ENCODE measurements at regions not wholly inside any gene's neighbourhood (a gene's known extent, or its start where the extent isn't known, plus 50 kb on each side); places are given as distances from the start of the nearest gene placed in this dataset.

DNA sequence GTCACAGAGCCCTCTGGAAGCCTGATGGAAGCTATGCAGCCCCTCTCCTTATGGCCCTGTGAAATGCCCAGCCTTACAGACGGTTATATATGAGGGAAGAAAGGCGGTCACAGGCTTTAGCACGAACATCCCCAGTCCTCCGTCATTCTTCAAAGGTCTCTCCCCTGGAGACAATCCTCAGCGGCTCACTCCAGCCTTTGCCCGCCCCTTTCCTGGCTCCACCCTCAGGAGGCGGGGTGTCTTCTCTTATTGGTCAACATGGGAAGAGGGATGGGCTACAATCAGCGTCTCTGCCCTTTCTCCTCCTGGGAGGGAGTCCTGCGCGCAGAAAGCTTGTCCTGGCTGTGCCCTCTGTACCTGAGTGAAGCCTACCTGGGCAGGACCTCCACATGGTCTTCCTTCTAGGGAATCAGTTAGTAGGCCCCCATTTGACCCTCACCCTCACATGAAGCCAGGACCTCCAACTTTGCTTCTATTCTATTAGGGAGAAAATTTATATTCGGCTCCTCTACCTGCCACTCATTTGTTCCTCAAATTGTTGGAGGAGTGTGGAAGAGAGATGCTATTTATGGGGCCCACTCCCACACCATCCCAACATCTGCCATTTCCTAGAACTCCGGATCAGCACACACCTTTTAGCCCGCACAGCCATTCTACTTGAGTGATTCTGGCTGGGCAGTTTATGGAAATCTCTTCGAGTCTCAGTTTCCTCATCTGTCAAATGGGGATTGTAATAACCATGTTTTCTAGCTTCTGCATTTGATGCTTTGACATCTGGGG lies 112.9 kb upstream of the SLC6A11 start:
- no peak for DNase-seq (ENCODE audit: low read depth, low spot score)
- no peak overlapping the region for H3K27ac ChIP-seq
- H3K36me3 ChIP-seq (ENCODE audit: insufficient read depth, low read length): no peaks in the 10 kb centered on the region
- no peak overlapping the region for H3K4me3 ChIP-seq
- H3K9ac ChIP-seq (ENCODE audit: insufficient read length): no peak overlapping the region
- no peaks in the 10 kb centered on the region for H3K9me3 ChIP-seq (ENCODE audit: low read depth, low read length)
- no peak for TF ChIP-seq FOXP2 (optimal IDR thresholded peaks at IDR 0.05; ENCODE audit: control extremely low read depth, extremely low read length, insufficient read depth)
- TF ChIP-seq POLR2AphosphoS5 (IDR thresholded peaks at IDR 0.05; ENCODE audit: borderline replicate concordance, low read depth, low read length): no peak
- no peak for TF ChIP-seq EZH2 (IDR thresholded peaks at IDR 0.05)

DNA sequence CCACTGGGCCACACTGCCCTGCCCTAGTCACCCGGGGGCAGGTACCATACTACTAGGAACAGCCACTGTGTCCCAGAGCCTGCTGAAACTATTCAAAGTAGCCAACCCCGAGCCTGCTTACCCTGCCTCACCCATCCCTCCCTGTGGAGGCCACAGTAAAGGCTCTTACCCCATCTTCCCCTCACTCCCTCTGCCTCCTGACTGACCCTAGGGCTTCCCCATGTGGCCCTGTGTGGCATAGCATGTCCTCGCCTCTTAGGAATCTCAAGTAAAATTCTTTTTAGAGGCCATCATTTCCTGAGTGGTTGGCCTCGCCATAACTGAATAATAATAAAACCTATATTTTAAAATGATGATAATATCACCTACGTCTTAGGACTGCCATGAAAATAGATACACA lies 112.2 kb upstream of the SLC6A11 start:
- TF ChIP-seq FOXP2 (optimal IDR thresholded peaks at IDR 0.05; ENCODE audit: control extremely low read depth, extremely low read length, insufficient read depth): no peak
- no peak for TF ChIP-seq POLR2AphosphoS5 (IDR thresholded peaks at IDR 0.05; ENCODE audit: borderline replicate concordance, low read depth, low read length)
- no peak for TF ChIP-seq EZH2 (IDR thresholded peaks at IDR 0.05)
- Histone ChIP-seq H3K4me3 (no peak overlapping the region), H3K36me3 (ENCODE audit: insufficient read depth, low read length) (no peaks in the 10 kb centered on the region), H3K9ac (ENCODE audit: insufficient read length) (no peak overlapping the region), H3K27ac (no peak overlapping the region), H3K9me3 (ENCODE audit: low read depth, low read length) (no peaks in the 10 kb centered on the region)
- no peak for DNase-seq (ENCODE audit: low read depth, low spot score)

DNA sequence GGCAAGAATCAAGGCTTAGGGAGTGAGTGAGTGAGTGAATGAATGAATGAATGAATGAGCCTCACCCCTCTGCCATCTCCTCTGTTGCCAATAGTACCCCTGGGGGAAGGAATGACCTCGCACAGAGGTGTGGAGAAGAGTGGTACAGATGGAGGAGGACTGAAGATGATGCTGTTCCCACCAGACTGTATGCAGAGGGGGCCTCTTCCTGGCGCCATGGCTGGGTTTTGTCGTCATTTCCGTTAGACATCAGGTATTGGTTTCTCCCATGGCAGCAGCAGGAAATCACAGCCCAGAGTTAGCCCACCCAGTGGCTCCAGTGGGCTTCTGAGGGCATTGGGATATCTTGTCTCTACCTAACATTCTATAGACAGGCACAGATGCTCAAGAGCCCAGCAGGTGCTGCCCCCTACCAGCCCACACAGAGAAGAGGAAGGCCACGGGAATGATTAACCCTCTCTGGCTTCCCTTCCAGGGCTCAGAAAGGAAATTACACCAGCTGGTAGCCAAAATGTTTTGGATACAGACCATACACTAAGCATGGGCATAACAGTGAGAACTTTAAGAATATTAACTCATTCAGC lies 109.8 kb upstream of the SLC6A11 start:
- H3K4me3 ChIP-seq: no peak overlapping the region
- no peaks in the 10 kb centered on the region for H3K36me3 ChIP-seq (ENCODE audit: insufficient read depth, low read length)
- H3K27ac ChIP-seq: no peak overlapping the region
- TF ChIP-seq EZH2 (IDR thresholded peaks at IDR 0.05) (no peak), FOXP2 (optimal IDR thresholded peaks at IDR 0.05; ENCODE audit: control extremely low read depth, extremely low read length, insufficient read depth) (no peak), POLR2AphosphoS5 (IDR thresholded peaks at IDR 0.05; ENCODE audit: borderline replicate concordance, low read depth, low read length) (no peak)
- H3K9ac ChIP-seq (ENCODE audit: insufficient read length): no peak overlapping the region
- H3K9me3 ChIP-seq (ENCODE audit: low read depth, low read length): no peaks in the 10 kb centered on the region
- DNase-seq (ENCODE audit: low read depth, low spot score): no peak

DNA sequence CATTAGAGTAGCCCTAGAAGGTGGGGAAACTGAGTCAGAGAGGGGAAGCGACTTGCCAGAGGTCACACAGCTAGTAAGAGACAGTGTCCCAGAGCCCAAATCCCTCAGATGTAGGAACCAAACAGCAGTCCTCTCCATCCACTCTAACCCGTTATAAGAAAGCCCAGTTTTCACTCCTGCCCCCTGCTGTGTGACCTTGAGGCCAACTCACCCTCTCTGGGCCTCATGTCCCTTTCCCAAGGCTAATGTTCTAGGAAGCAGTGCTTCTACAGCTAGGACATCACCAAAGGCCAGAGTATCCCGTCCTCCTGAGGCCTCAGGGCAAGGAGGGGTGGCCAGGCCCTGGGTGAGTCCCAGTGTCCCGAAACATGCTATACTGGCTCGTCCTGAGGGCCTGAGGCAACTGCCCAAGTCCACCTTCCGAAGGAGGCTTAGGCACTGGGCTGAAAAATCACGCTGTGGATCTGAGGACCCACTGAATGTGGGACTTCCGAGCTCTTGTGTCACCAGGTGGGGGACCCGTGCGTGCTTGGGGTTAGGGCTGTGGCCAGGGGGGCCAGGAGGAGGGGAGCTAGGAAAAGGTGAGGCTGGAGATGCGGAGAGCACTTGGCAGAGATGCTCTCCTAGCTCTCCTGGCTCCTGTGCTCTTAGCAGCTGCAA lies 109.2 kb upstream of the SLC6A11 start:
- Histone ChIP-seq H3K9ac (ENCODE audit: insufficient read length) (no peak overlapping the region), H3K27ac (no peak overlapping the region), H3K9me3 (ENCODE audit: low read depth, low read length) (no peaks in the 10 kb centered on the region), H3K4me3 (no peak overlapping the region), H3K36me3 (ENCODE audit: insufficient read depth, low read length) (no peaks in the 10 kb centered on the region)
- no peak for DNase-seq (ENCODE audit: low read depth, low spot score)
- TF ChIP-seq EZH2 (IDR thresholded peaks at IDR 0.05) (no peak), POLR2AphosphoS5 (IDR thresholded peaks at IDR 0.05; ENCODE audit: borderline replicate concordance, low read depth, low read length) (no peak), FOXP2 (optimal IDR thresholded peaks at IDR 0.05; ENCODE audit: control extremely low read depth, extremely low read length, insufficient read depth) (no peak)

DNA sequence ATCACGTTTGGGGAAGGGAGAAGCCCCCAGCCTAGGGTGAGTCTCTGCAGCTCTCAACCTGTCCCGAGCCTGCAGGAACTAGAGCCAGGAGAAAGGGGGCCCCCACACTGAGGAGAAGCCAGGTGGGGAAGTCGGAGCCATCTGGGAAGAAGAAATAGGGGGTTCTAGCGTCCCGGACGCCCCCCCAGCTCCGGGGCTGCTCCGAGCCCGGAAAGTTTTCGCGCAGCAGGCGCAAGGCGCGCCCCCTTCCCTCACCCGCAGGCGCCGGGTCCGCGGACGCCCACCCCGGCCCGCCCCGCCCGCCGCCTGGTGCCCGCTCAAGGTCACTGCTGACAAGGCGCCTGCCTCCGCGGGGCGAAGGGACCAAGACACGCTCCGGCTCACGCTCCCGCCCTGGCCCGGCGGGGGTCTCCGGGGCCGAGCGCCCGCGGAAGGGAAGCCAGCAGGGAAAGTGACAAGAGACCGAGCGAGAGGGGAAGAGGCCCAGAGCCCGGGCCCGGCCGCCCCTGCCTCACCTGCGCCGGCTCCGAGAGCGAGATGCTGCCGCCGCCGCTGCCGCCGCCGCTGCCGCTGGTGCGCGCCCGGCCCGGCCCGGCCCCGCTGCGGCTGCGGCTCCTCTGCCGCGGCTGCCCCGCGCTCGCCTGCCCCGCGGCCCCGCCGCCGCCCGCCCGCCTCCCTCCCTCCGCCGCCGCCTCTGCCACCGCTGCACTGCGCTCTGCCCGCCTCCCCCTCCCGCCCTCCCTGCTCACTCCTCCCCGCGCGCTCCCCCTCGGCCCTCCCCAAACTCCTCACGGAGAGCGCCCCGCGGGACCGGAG lies 108.4 kb upstream of the SLC6A11 start:
- H3K36me3 ChIP-seq (ENCODE audit: insufficient read depth, low read length): no peaks in the 10 kb centered on the region
- H3K27ac ChIP-seq: no peak overlapping the region
- TF ChIP-seq POLR2AphosphoS5 (IDR thresholded peaks at IDR 0.05; ENCODE audit: borderline replicate concordance, low read depth, low read length) (no peak), EZH2 (IDR thresholded peaks at IDR 0.05) (no peak), FOXP2 (optimal IDR thresholded peaks at IDR 0.05; ENCODE audit: control extremely low read depth, extremely low read length, insufficient read depth) (no peak)
- no peak for DNase-seq (ENCODE audit: low read depth, low spot score)
- no peaks in the 10 kb centered on the region for H3K9me3 ChIP-seq (ENCODE audit: low read depth, low read length)
- H3K4me3 ChIP-seq: no peak overlapping the region
- H3K9ac ChIP-seq (ENCODE audit: insufficient read length): no peak overlapping the region

DNA sequence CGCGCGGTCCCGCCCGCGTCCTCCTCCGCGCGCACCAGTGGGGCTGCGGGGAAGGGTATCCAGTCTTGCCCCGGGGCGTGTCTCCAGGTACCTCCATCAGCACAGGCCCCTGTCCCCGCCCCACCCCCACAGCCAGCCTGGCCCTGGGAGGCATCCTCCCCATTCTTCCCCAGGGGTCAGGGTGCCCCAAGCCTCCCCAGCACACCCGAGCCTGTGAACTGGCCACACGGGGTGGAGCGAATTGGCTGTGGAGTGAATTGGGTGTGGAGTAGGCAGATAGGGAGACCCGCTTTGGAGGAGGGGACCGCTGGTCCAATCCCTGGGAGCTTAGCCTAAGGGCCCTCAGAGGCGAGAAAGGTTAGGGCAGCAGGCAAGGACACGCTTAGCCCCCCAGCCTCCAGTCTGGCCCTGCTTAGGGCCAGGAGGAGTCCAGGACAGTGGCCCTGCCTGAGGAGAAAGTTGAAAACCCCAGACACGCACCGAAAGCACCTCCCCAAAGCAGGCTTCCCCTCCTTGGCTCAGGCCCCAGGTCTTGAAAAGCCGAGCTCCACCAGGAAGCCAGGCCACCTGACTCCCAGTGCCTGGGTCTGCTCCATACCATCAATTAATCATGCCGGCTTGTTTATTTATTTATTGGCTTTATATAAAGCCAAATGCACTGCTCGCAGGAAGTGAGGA lies 107.7 kb upstream of the SLC6A11 start:
- TF ChIP-seq POLR2AphosphoS5 (IDR thresholded peaks at IDR 0.05; ENCODE audit: borderline replicate concordance, low read depth, low read length): no peak
- no peak overlapping the region for H3K4me3 ChIP-seq
- no peaks in the 10 kb centered on the region for H3K9me3 ChIP-seq (ENCODE audit: low read depth, low read length)
- no peaks in the 10 kb centered on the region for H3K36me3 ChIP-seq (ENCODE audit: insufficient read depth, low read length)
- no peak overlapping the region for H3K27ac ChIP-seq
- DNase-seq (ENCODE audit: low read depth, low spot score): no peak
- no peak overlapping the region for H3K9ac ChIP-seq (ENCODE audit: insufficient read length)

- H3K9me3 ChIP-seq (ENCODE audit: low read depth, low read length): no peaks in the 10 kb centered on the region
- no peaks in the 10 kb centered on the region for H3K36me3 ChIP-seq (ENCODE audit: insufficient read depth, low read length)
- H3K4me3 ChIP-seq: no peak overlapping the region
- H3K9ac ChIP-seq (ENCODE audit: insufficient read length): no peak overlapping the region
- H3K27ac ChIP-seq: no peak overlapping the region
- no peak for TF ChIP-seq FOXP2 (optimal IDR thresholded peaks at IDR 0.05; ENCODE audit: control extremely low read depth, extremely low read length, insufficient read depth)
- TF ChIP-seq POLR2AphosphoS5 (IDR thresholded peaks at IDR 0.05; ENCODE audit: borderline replicate concordance, low read depth, low read length): no peak
- TF ChIP-seq EZH2 (IDR thresholded peaks at IDR 0.05): no peak
- DNase-seq (ENCODE audit: low read depth, low spot score): no peak
Observed at GRCh38 chr3:10709110-10709781, 106.8 kb upstream of the SLC6A11 start.
